GM21717 (cell line): ENCODE measurements at regions not wholly inside any gene's neighbourhood (a gene's known extent, or its start where the extent isn't known, plus 50 kb on each side); places are given as distances from the start of the nearest gene placed in this dataset.

ENCODE experiments used
- ATAC-seq: cut with Tn5 transposase; IDR thresholded peaks from one replicate; pipeline ENCODE4 v1.9.1; 2021; ENCODE audit warnings: mild to moderate bottlenecking, moderate library complexity; ENCODE audit not compliant: unreplicated experiment

GRCh38 chr7:22962775-22963350, 51.1 kb downstream of the HYCC1 start:
- no peak for ATAC-seq

GRCh38 chr7:22958742-22959141, 55.2 kb downstream of the HYCC1 start:
- ATAC-seq = no peak

- no peak for ATAC-seq
Observed at GRCh38 chr7:22954251-22954650, 59.7 kb downstream of the HYCC1 start.

GRCh38 chr7:22952306-22953015, 61.5 kb downstream of the HYCC1 start:
- no peak for ATAC-seq

- ATAC-seq = no peak
Observed at GRCh38 chr7:22949944-22950343, 64.0 kb downstream of the HYCC1 start.

GRCh38 chr7:22949221-22949620, 64.7 kb downstream of the HYCC1 start:
- no peak for ATAC-seq

GRCh38 chr7:22948770-22949169, 65.2 kb downstream of the HYCC1 start:
- no peak for ATAC-seq

- ATAC-seq = no peak
Observed at GRCh38 chr7:22945584-22945983, 68.3 kb downstream of the HYCC1 start.

GRCh38 chr7:22944510-22944909, 69.4 kb downstream of the HYCC1 start:
- ATAC-seq = no peak

GRCh38 chr7:22944022-22944421, 69.9 kb downstream of the HYCC1 start:
- no peak for ATAC-seq

- ATAC-seq = no peak
Observed at GRCh38 chr7:22942191-22942590, 71.7 kb downstream of the HYCC1 start.

- ATAC-seq = no peak
Observed at GRCh38 chr7:22939842-22940241, 74.1 kb downstream of the HYCC1 start.

GRCh38 chr7:22937946-22938345, 76.0 kb downstream of the HYCC1 start:
- ATAC-seq = no peak

GRCh38 chr7:22936246-22936645, 77.7 kb downstream of the HYCC1 start:
- no peak for ATAC-seq

- no peak for ATAC-seq
Observed at GRCh38 chr7:22935269-22935668, 78.7 kb downstream of the HYCC1 start.

GRCh38 chr7:22934473-22935065, 79.4 kb downstream of the HYCC1 start:
- ATAC-seq = no peak

- ATAC-seq = no peak
Observed at GRCh38 chr7:22934023-22934422, 79.9 kb downstream of the HYCC1 start.

GRCh38 chr7:22932896-22933295, 81.0 kb downstream of the HYCC1 start:
- ATAC-seq = no peak

GRCh38 chr7:22931011-22931410, 82.9 kb downstream of the HYCC1 start:
- no peak for ATAC-seq

- no peak for ATAC-seq
Observed at GRCh38 chr7:22922307-22922706, 91.6 kb downstream of the HYCC1 start.

- no peak for ATAC-seq
Observed at GRCh38 chr7:22921386-22922086, 92.4 kb downstream of the HYCC1 start.

- no peak for ATAC-seq
Observed at GRCh38 chr7:22920672-22921071, 93.3 kb downstream of the HYCC1 start.
